HFFc6 (cell line): ENCODE measurements at regions not wholly inside any gene's neighbourhood (a gene's known extent, or its start where the extent isn't known, plus 50 kb on each side); places are given as distances from the start of the nearest gene placed in this dataset.

Source experiments
- DNase-seq: peaks from one replicate; pipeline ENCODE4 v3.0.0-alpha.2; 2018
- H3K27ac Mint-ChIP-seq: 2 replicates; pipeline ENCODE4 v1.8.0; 2020; ENCODE audit warnings: mild to moderate bottlenecking, mixed read lengths
- H3K27me3 Mint-ChIP-seq: 2 replicates; pipeline ENCODE4 v1.8.0; 2021; ENCODE audit warnings: mild to moderate bottlenecking, moderate library complexity, mixed read lengths; ENCODE audit not compliant: insufficient read depth
- H3K36me3 Mint-ChIP-seq: 2 replicates; pipeline ENCODE4 v1.8.0; 2021; ENCODE audit warnings: low read depth, mixed read lengths
- H3K4me1 Mint-ChIP-seq: 2 replicates; pipeline ENCODE4 v1.8.0; 2020; ENCODE audit warnings: low read depth, mixed read lengths
- H3K4me3 Mint-ChIP-seq: 2 replicates; pipeline ENCODE4 v1.8.0; 2020; ENCODE audit warnings: mild to moderate bottlenecking, moderate library complexity, mixed read lengths
- H3K9me3 Mint-ChIP-seq: 2 replicates; pipeline ENCODE4 v1.8.0; 2020; ENCODE audit warnings: mild to moderate bottlenecking, mixed read lengths
- CTCF ChIP-seq: fragments of 200-600 bp; sonication (generic); IDR thresholded peaks from 2 replicates; pipeline ENCODE4 v1.5.0; 2021; ENCODE audit warnings: antibody characterized with exemption, mild to moderate bottlenecking

DNA sequence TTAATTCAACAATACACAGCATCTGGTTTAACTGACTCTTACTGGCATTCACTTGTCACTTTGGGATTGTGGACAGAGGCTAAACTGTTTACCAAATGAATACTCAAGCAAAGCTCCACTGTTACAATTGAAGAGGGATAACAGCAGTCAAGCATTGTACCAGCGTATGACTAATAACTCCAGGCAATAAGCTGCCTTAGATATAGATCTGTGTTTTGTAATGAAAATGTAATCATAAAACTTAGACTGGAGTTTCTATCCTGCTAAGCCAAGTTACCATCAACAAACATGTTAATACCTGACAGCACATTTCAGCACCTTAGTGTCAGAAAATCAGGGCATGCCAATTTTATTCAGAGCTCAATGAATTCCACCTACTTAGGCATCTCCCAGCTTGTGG is 889.5 kb downstream of the EPHA4 start:
- Mint-ChIP-seq H3K9me3 (no peaks in the 10 kb centered on the region), H3K4me1 (peaks cover 11% of the 10 kb centered on the region), H3K36me3 (no peaks in the 10 kb centered on the region), H3K4me3 (no peak overlapping the region), H3K27ac (no peak overlapping the region), H3K27me3 (no peaks in the 10 kb centered on the region; the same call in 1 of the 2 replicates)
- DNase-seq: peak; percentile 23
- TF ChIP-seq CTCF: no peak

- Mint-ChIP-seq H3K27ac (no peak overlapping the region), H3K27me3 (no peaks in the 10 kb centered on the region; the same call in 1 of the 2 replicates), H3K4me3 (no peak overlapping the region), H3K36me3 (no peaks in the 10 kb centered on the region), H3K4me1 (peaks cover 11% of the 10 kb centered on the region), H3K9me3 (no peaks in the 10 kb centered on the region)
- no peak for DNase-seq
- no peak for TF ChIP-seq CTCF
Observed at GRCh38 chr2:220684099-220684498, 888.0 kb downstream of the EPHA4 start.

DNA sequence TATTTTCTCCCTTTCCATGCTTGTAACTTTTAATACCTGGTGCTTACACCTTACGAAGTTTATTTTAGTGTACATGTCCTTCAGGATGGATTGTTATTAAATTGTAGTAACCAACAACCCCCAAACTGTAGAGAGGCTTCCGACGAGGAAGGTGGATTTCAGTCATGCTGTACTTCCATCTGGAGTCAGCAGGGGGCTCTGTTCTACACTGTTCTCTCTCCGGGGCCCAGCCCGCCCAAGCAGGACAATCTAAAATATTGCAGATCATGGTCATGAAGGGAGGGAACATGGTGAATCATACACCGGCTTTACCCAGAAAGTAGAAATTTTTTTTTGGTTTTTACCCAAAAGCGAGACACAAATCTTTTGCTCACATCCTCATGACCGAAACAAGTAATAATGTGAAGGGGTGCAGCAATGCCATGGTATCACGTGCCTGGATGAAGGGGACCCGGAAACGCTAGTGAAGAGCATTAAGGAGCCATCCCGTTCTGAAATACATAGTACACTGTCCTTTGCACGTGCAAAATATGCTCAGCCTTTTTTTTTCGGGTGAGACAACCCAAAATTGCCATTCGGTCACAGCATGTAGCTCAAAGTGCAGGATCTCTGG is 884.8 kb downstream of the EPHA4 start:
- Mint-ChIP-seq H3K36me3 (no peaks in the 10 kb centered on the region), H3K4me3 (no peak overlapping the region)
- DNase-seq: peak; percentile 54

DNA sequence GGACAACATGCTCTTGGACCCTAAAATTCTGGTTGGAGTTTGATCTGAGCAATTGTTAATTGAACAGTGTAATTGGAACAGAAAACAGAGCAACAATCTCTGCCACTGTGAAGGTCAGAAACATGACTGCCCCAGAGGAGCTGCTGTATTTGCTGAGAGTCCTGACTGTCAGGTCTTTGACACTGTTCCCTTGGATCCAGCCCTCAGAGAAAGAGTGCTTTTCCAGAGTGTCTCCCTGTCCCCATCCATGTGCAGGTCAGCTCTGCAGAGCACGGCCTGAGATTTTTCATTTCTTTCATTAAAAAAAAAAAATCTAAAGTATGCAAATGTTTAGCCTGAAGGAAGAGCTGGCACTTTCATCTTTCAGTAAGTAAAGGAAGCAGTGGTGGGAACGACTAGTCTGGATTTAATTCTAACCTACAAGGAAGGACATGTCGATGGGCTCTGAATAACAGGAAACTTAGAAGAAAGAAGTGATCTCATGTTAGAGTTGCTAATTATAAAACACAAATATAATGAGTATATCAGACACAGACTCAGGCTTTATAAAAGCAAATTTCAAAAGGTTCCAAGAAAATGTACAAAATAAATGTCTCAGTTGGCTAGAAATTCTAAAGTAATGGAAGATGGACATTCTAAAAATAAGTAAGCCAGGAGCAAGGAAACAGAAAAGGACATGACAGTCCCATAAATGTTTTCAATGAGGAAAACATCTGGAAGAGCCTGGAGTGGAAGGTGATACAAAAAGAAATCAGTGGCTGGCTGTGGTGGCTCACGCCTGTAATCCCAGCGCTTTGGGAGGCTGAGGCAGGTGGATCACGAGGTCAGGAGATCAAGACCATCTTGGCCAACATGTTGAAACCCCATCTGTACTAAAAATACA is 876.5 kb downstream of the EPHA4 start:
- Mint-ChIP-seq H3K4me1 (peaks cover 19% of the 10 kb centered on the region), H3K4me3 (no peak overlapping the region), H3K36me3 (peaks cover under 1% of the 10 kb centered on the region; the same call in 1 of the 2 replicates), H3K27ac (no peak overlapping the region), H3K27me3 (peaks cover 4% of the 10 kb centered on the region; the same call in 1 of the 2 replicates), H3K9me3 (no peaks in the 10 kb centered on the region; the same call in 1 of the 2 replicates)
- TF ChIP-seq CTCF: no peak
- DNase-seq: no peak

More for the DNA sequence above, 884.8 kb downstream of the EPHA4 start:
- Mint-ChIP-seq H3K4me1 (peaks cover 11% of the 10 kb centered on the region), H3K27ac (no peak overlapping the region), H3K27me3 (no peaks in the 10 kb centered on the region; the same call in 1 of the 2 replicates), H3K9me3 (no peaks in the 10 kb centered on the region)
- peak; percentile 93 for TF ChIP-seq CTCF

GRCh38 chr2:220696280-220696669 is 875.8 kb downstream of the EPHA4 start:
- Mint-ChIP-seq H3K4me1 (peaks cover 19% of the 10 kb centered on the region), H3K27me3 (peaks cover 4% of the 10 kb centered on the region; the same call in 1 of the 2 replicates), H3K4me3 (no peak overlapping the region), H3K9me3 (peaks cover 3% of the 10 kb centered on the region), H3K36me3 (peaks cover 7% of the 10 kb centered on the region; the same call in 1 of the 2 replicates), H3K27ac (no peak overlapping the region)
- DNase-seq: no peak
- no peak for TF ChIP-seq CTCF
